Endothelial cell of umbilical vein (primary cell): ENCODE measurements at regions not wholly inside any gene's neighbourhood (a gene's known extent, or its start where the extent isn't known, plus 50 kb on each side); places are given as distances from the start of the nearest gene placed in this dataset.

Experiments used
- BruUV-seq: library from RNA; stranded (reverse); fragments of 400-500 nt; replicated peaks from 2 replicates; lab custom pipeline; 2021; lab: Mats Ljungman, UMichigan
- CTCF ChIA-PET: fragments of 300-600, 350-600 bp; sonication (Branson Sonifier 250); formaldehyde crosslinking; loops from one replicate; lab custom pipeline; 2021; ENCODE audit warnings: antibody characterized with exemption, inconsistent platforms; lab: Charles Lee
- POLR2A ChIA-PET: fragments of 300-600, 350-600 bp; sonication (Branson Sonifier 250); formaldehyde crosslinking; loops from one replicate; lab custom pipeline; 2021; ENCODE audit warnings: antibody characterized with exemption, inconsistent platforms; lab: Charles Lee
- DNase-seq: peaks from one replicate; pipeline ENCODE4 v3.0.0-alpha.2; 2011; ENCODE audit warnings: low read depth, low spot score
- FAIRE-seq: peaks from 2 replicates; lab custom pipeline; 2011; peaks lifted over from hg19 to GRCh38; lab: Jason Lieb, UNC
- H2AFZ ChIP-seq: 2 replicates; pipeline ENCODE4 v1.6.0; 2012; ENCODE audit warnings: low read depth, low read length, control low read depth, inconsistent platforms
- H3K27ac ChIP-seq: 2 replicates; pipeline ENCODE4 v1.5.1; 2011; ENCODE audit warnings: low read depth, mild to moderate bottlenecking, control low read depth, low read length, moderate library complexity; ENCODE audit not compliant: insufficient read depth
- H3K27me3 ChIP-seq, 2 experiments: 2 replicates each; pipeline versions ENCODE4 v1.6.0 to v1.6.1; 2011; ENCODE audit warnings: low read length in 2 of 2, mixed read lengths in 1 of 2; ENCODE audit not compliant: control insufficient read depth in 2 of 2, insufficient read depth in 2 of 2
- H3K36me3 ChIP-seq, 2 experiments: 2 replicates in 1 of 2; 3 replicates in 1 of 2; pipeline ENCODE4 v1.5.1; 2011; ENCODE audit warnings: low read length in 2 of 2, mild to moderate bottlenecking in 1 of 2, moderate library complexity in 1 of 2; ENCODE audit not compliant: control insufficient read depth in 2 of 2, insufficient read depth in 2 of 2; ENCODE audit errors: extremely low read depth in 1 of 2
- H3K4me1 ChIP-seq: 3 replicates; pipeline ENCODE4 v1.5.1; 2011; ENCODE audit warnings: mild to moderate bottlenecking, low read length; ENCODE audit not compliant: control insufficient read depth, insufficient read depth; ENCODE audit errors: extremely low read depth
- H3K4me2 ChIP-seq: 2 replicates; pipeline ENCODE4 v1.6.1; 2011; ENCODE audit warnings: low read length, control low read depth, mixed read lengths; ENCODE audit not compliant: insufficient read depth
- H3K4me3 ChIP-seq, 3 experiments: fragments of 200-600 bp in 1 of 3; sonication (generic), shearing (Covaris generic) in 1 of 3; replicated peaks in 1 of 3; 2 replicates each; pipeline ENCODE4 v1.5.1; 2011 to 2016; ENCODE audit warnings: control low read depth in 3 of 3, low read length in 3 of 3, mild to moderate bottlenecking in 2 of 3, inconsistent platforms in 1 of 3, low read depth in 1 of 3, moderate library complexity in 1 of 3; ENCODE audit not compliant: insufficient read depth in 1 of 3
- H3K79me2 ChIP-seq: 2 replicates; pipeline ENCODE4 v1.6.0; 2012; ENCODE audit warnings: low read length, inconsistent platforms; ENCODE audit not compliant: control insufficient read depth, insufficient read depth
- H3K9ac ChIP-seq: replicated peaks from 2 replicates; pipeline ENCODE3; 2011; ENCODE audit warnings: low read length, control low read depth; ENCODE audit not compliant: insufficient read depth; ENCODE audit errors: extremely low read depth
- H3K9me1 ChIP-seq: replicated peaks from 3 replicates; pipeline ENCODE4 v1.6.0; 2011; ENCODE audit warnings: mild to moderate bottlenecking, low read length; ENCODE audit not compliant: control insufficient read depth, insufficient read depth; ENCODE audit errors: extremely low read depth
- H3K9me3 ChIP-seq: replicated peaks from 2 replicates; pipeline ENCODE4 v1.5.1; 2012; ENCODE audit warnings: low read length, inconsistent platforms; ENCODE audit not compliant: control insufficient read depth, insufficient read depth
- H4K20me1 ChIP-seq: replicated peaks from 2 replicates; pipeline ENCODE3; 2011; ENCODE audit warnings: mild to moderate bottlenecking, low read length; ENCODE audit not compliant: control insufficient read depth, insufficient read depth; ENCODE audit errors: extremely low read depth
- CTCF ChIP-seq, 2 donors: IDR thresholded peaks; 1 replicate in 1 of 2; 2 replicates in 1 of 2; pipeline ENCODE4 v1.5.1; 2011; ENCODE audit warnings: low read length in 2 of 2, mild to moderate bottlenecking in 2 of 2, moderate library complexity in 2 of 2, control low read depth in 1 of 2, inconsistent platforms in 1 of 2, low read depth in 1 of 2; ENCODE audit not compliant: insufficient read depth in 1 of 2; ENCODE audit errors: extremely low read depth in 1 of 2
- EZH2 ChIP-seq: IDR thresholded peaks from 2 replicates; pipeline ENCODE4 v1.6.1; 2012; ENCODE audit warnings: borderline replicate concordance, low read depth, mild to moderate bottlenecking, moderate library complexity, low read length, inconsistent platforms; ENCODE audit not compliant: severe bottlenecking
- FOS ChIP-seq: IDR thresholded peaks from 2 replicates; pipeline ENCODE4 v1.6.1; 2011; ENCODE audit warnings: mild to moderate bottlenecking, low read length, moderate library complexity, borderline replicate concordance; ENCODE audit not compliant: insufficient read depth
- GATA2 ChIP-seq: IDR thresholded peaks from 2 replicates; pipeline ENCODE4 v1.7.0; 2011; ENCODE audit warnings: low read depth, mild to moderate bottlenecking, moderate library complexity, mixed read lengths, low read length; ENCODE audit not compliant: insufficient read length, insufficient read depth
- JUN ChIP-seq: IDR thresholded peaks from 2 replicates; pipeline ENCODE4 v1.6.1; 2011; ENCODE audit warnings: borderline replicate concordance, low read depth; ENCODE audit not compliant: insufficient read length, insufficient read depth
- MAX ChIP-seq: IDR thresholded peaks from 2 replicates; pipeline ENCODE4 v1.6.1; 2011; ENCODE audit not compliant: insufficient read depth, insufficient read length
- MYC ChIP-seq: IDR thresholded peaks from one replicate; pipeline ENCODE4 v1.6.1; 2011; ENCODE audit warnings: mild to moderate bottlenecking, low read depth, low read length
- POLR2A ChIP-seq: IDR thresholded peaks from 2 replicates; pipeline ENCODE4 v1.6.1; 2012; ENCODE audit warnings: low read depth, mild to moderate bottlenecking, control low read depth, low read length
- POLR2AphosphoS5 ChIP-seq: IDR thresholded peaks from 2 replicates; pipeline ENCODE4 v1.6.1; 2012; ENCODE audit warnings: low read depth, mild to moderate bottlenecking, control low read depth, low read length, moderate library complexity; ENCODE audit not compliant: insufficient read depth
- dilution Hi-C: fragments of 300-500 bp; cut with MboI; formaldehyde crosslinking; loops from one replicate; pipeline ENCODE4 v1.15.0; 2019; ENCODE audit warnings: low sequenced_read_pairs; ENCODE audit not compliant: extremely low pct_ligation_motif_present
- intact Hi-C: fragments of 100-400 bp; cut with micrococcal nuclease; formaldehyde crosslinking; loops from one replicate; pipeline ENCODE4 v1.10.0; 2022

GRCh38 chr2:64212801-64213321, 68.6 kb upstream of the PELI1 start:
- H3K9ac ChIP-seq: no peak overlapping the region
- no TSS peak for BruUV-seq
- intact Hi-C loops: no loop called here

More at GRCh38 chr2:64212801-64213321, 68.6 kb upstream of the PELI1 start:
- Histone ChIP-seq H4K20me1 (no peaks in the 10 kb centered on the region), H2AFZ (no peak overlapping the region), H3K79me2 (no peaks in the 10 kb centered on the region), H3K36me3 (no peaks in the 10 kb centered on the region), H3K27ac (no peak overlapping the region), H3K4me3 (no peak overlapping the region), H3K9me3 (no peaks in the 10 kb centered on the region), H3K4me2 (no peak overlapping the region), H3K27me3 (no peaks in the 10 kb centered on the region), H3K4me1 (no peaks in the 10 kb centered on the region), H3K9me1 (no peaks in the 10 kb centered on the region)
- dilution Hi-C loops: no loop called here
- FAIRE-seq (no peak), DNase-seq (no peak)
- no peak for TF ChIP-seq GATA2
- TF ChIP-seq EZH2: no peak
- TF ChIP-seq POLR2A: no peak
- TF ChIP-seq CTCF (IDR thresholded peaks at IDR 0.05; ENCODE audit: extremely low read depth in 1 of 2, insufficient read depth in 1 of 2, low read depth in 1 of 2, low read length in 2 of 2): no peak
- TF ChIP-seq MYC: no peak
- TF ChIP-seq JUN: no peak
- TF ChIP-seq POLR2AphosphoS5: no peak
- TF ChIP-seq MAX: no peak
- TF ChIP-seq FOS: no peak
- ChIA-PET POLR2A (no interaction called here), CTCF (no interaction called here)
